ENCODE measurements at regions not wholly inside any gene's neighbourhood (a gene's known extent, or its start where the extent isn't known, plus 50 kb on each side); places are given as distances from the start of the nearest gene placed in this dataset.
A peak's percentile ranks its signal among the peaks of the same experiment; 100 is the strongest.

DNA sequence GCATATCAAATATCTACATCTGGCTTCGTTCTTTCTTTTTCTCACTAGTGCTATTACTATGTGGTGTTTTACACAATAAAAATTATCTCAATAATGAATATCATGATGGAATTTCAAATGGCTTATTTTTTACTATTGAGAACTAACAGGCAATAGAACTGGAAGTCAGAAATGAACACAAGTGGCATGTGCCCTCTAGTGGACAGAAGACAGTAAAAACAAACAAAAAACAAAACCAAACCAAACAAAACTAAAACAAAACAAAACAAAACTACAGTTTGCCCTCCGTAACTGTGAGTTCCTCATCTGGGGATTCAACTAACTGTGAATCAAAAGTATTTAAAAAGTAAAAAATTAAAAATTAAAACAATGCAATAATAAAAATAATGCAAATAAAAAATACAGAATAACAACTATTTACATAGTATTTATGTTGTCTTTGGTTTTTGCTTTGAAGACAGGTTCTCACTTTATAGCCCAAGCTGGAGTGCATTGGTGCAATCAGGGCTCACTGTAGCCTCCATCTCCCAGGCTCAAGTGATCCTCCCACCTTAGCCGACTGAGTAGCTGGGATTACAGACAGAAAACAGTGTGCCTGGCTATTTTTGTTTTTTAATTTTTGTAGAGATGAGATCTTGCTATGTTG is 195.6 kb upstream of the TACR3 start:
- no peak for TF ChIP-seq EZH2 (IDR thresholded peaks at IDR 0.05; ENCODE audit: borderline replicate concordance)
- TF ChIP-seq, protein P1, sequence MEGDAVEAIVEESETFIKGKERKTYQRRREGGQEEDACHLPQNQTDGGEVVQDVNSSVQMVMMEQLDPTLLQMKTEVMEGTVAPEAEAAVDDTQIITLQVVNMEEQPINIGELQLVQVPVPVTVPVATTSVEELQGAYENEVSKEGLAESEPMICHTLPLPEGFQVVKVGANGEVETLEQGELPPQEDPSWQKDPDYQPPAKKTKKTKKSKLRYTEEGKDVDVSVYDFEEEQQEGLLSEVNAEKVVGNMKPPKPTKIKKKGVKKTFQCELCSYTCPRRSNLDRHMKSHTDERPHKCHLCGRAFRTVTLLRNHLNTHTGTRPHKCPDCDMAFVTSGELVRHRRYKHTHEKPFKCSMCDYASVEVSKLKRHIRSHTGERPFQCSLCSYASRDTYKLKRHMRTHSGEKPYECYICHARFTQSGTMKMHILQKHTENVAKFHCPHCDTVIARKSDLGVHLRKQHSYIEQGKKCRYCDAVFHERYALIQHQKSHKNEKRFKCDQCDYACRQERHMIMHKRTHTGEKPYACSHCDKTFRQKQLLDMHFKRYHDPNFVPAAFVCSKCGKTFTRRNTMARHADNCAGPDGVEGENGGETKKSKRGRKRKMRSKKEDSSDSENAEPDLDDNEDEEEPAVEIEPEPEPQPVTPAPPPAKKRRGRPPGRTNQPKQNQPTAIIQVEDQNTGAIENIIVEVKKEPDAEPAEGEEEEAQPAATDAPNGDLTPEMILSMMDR (IDR thresholded peaks at IDR 0.05; ENCODE audit: poor library complexity), result peak; percentile 82
